ENCODE measurements at regions not wholly inside any gene's neighbourhood (a gene's known extent, or its start where the extent isn't known, plus 50 kb on each side); places are given as distances from the start of the nearest gene placed in this dataset.
"Not testable (repeated sequence)": the region's sequence is repeated elsewhere in the genome, so short reads cannot be mapped to it uniquely, and the experiment has no call there.

DNA sequence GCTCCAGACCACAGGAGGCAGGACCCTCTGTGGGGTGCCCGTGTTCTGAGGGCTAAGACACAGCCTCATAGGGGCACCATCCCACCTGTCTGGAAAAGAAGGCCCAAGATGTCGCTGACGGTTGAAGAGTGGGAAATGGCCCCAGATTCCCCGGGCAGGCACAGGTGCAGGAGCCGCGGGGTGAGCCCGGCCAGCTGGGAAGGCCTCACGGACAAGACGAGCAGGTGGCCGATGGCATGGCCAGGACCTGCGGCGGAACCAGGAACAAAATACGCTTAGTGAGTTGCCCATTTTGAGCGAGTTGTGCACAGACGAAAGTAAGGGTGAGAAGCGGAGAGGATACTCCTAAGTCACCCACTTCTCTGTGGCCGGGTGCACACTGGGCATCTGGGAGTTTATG lies 1625.3 kb upstream of the GOT2 start:
- TF ChIP-seq GABPA (tag; conservative IDR thresholded peaks at IDR 0.05; ENCODE audit: low read depth); FOXM1 (IDR thresholded peaks at IDR 0.05; ENCODE audit: low read depth); FOXM1 (CRISPR knock-in tag; IDR thresholded peaks at IDR 0.05; ENCODE audit: low read depth); CTCF (IDR thresholded peaks at IDR 0.05 in 2 of 3, conservative IDR thresholded peaks at IDR 0.05 in 1 of 3; ENCODE audit: insufficient read depth in 2 of 3, low read depth in 1 of 3, low read length in 3 of 3); SMARCB1 (IDR thresholded peaks at IDR 0.05; ENCODE audit: insufficient read length, low read depth); CHD4 (IDR thresholded peaks at IDR 0.05; ENCODE audit: insufficient read depth, insufficient replicate concordance, low read depth, low read length, poor library complexity, severe bottlenecking); NRF1 (conservative IDR thresholded peaks at IDR 0.05 in 1 of 2, IDR thresholded peaks at IDR 0.05 in 1 of 2); BCLAF1 (IDR thresholded peaks at IDR 0.05; ENCODE audit: borderline replicate concordance in 1 of 2, control insufficient read depth in 1 of 2, low read depth in 2 of 2, low read length in 1 of 2); RFX7 (CRISPR knock-in tag; IDR thresholded peaks at IDR 0.05): not testable (repeated sequence)
- TF ChIP-seq, protein P1, sequence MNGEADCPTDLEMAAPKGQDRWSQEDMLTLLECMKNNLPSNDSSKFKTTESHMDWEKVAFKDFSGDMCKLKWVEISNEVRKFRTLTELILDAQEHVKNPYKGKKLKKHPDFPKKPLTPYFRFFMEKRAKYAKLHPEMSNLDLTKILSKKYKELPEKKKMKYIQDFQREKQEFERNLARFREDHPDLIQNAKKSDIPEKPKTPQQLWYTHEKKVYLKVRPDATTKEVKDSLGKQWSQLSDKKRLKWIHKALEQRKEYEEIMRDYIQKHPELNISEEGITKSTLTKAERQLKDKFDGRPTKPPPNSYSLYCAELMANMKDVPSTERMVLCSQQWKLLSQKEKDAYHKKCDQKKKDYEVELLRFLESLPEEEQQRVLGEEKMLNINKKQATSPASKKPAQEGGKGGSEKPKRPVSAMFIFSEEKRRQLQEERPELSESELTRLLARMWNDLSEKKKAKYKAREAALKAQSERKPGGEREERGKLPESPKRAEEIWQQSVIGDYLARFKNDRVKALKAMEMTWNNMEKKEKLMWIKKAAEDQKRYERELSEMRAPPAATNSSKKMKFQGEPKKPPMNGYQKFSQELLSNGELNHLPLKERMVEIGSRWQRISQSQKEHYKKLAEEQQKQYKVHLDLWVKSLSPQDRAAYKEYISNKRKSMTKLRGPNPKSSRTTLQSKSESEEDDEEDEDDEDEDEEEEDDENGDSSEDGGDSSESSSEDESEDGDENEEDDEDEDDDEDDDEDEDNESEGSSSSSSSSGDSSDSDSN (IDR thresholded peaks at IDR 0.05; ENCODE audit: borderline replicate concordance in 1 of 2, low read depth in 2 of 2, low read length in 2 of 2), result not testable (repeated sequence)
- TF ChIP-seq, protein P2, sequence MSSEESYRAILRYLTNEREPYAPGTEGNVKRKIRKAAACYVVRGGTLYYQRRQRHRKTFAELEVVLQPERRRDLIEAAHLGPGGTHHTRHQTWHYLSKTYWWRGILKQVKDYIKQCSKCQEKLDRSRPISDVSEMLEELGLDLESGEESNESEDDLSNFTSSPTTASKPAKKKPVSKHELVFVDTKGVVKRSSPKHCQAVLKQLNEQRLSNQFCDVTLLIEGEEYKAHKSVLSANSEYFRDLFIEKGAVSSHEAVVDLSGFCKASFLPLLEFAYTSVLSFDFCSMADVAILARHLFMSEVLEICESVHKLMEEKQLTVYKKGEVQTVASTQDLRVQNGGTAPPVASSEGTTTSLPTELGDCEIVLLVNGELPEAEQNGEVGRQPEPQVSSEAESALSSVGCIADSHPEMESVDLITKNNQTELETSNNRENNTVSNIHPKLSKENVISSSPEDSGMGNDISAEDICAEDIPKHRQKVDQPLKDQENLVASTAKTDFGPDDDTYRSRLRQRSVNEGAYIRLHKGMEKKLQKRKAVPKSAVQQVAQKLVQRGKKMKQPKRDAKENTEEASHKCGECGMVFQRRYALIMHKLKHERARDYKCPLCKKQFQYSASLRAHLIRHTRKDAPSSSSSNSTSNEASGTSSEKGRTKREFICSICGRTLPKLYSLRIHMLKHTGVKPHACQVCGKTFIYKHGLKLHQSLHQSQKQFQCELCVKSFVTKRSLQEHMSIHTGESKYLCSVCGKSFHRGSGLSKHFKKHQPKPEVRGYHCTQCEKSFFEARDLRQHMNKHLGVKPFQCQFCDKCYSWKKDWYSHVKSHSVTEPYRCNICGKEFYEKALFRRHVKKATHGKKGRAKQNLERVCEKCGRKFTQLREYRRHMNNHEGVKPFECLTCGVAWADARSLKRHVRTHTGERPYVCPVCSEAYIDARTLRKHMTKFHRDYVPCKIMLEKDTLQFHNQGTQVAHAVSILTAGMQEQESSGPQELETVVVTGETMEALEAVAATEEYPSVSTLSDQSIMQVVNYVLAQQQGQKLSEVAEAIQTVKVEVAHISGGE (CRISPR knock-in tag; IDR thresholded peaks at IDR 0.05), result not testable (repeated sequence)
